H1 (cell line): ENCODE measurements at regions not wholly inside any gene's neighbourhood (a gene's known extent, or its start where the extent isn't known, plus 50 kb on each side); places are given as distances from the start of the nearest gene placed in this dataset.

Source experiments
- CTCF ChIP-seq, 3 experiments: IDR thresholded peaks; 1 replicate in 2 of 3; 2 replicates in 1 of 3; pipeline versions ENCODE4 v1.5.1 to v1.6.1; 2011; ENCODE audit warnings: low read length in 3 of 3, mild to moderate bottlenecking in 3 of 3, inconsistent platforms in 2 of 3, low read depth in 1 of 3, moderate library complexity in 1 of 3; ENCODE audit not compliant: insufficient read depth in 1 of 3; ENCODE audit errors: control extremely low read depth in 1 of 3
- MAX ChIP-seq: IDR thresholded peaks from 2 replicates; pipeline ENCODE4 v1.6.1; 2012; ENCODE audit warnings: inconsistent platforms
- POLR2AphosphoS5 ChIP-seq: IDR thresholded peaks from 2 replicates; pipeline ENCODE4 v1.6.1; 2011; ENCODE audit warnings: low read depth, low read length
- SUZ12 ChIP-seq: fragments of 200-600 bp; sonication (generic); IDR thresholded peaks from 2 replicates; pipeline ENCODE4 v1.6.1; 2012; ENCODE audit warnings: mild to moderate bottlenecking, inconsistent platforms, low read length, moderate library complexity, mixed read lengths
- TEAD4 ChIP-seq: IDR thresholded peaks from 2 replicates; pipeline ENCODE4 v1.6.1; 2012; ENCODE audit warnings: low read depth, low read length, inconsistent platforms, mixed read lengths

- TF ChIP-seq POLR2AphosphoS5: no peak
- TF ChIP-seq TEAD4: no peak
- TF ChIP-seq SUZ12: no peak
- no peak for TF ChIP-seq CTCF (IDR thresholded peaks at IDR 0.05; ENCODE audit: control extremely low read depth in 1 of 3, insufficient read depth in 1 of 3, low read depth in 1 of 3, low read length in 3 of 3)
- TF ChIP-seq MAX: no peak
Measured at GRCh38 chr15:97861529-97862260, 98.8 kb upstream of the ARRDC4 start.
